Colon (tissue), 2 donors: ENCODE measurements at regions not wholly inside any gene's neighbourhood (a gene's known extent, or its start where the extent isn't known, plus 50 kb on each side); places are given as distances from the start of the nearest gene placed in this dataset.
"Not testable (repeated sequence)": the region's sequence is repeated elsewhere in the genome, so short reads cannot be mapped to it uniquely, and the experiment has no call there.

Experiments
- FAIRE-seq: peaks from 2 replicates; lab custom pipeline; 2012; peaks lifted over from hg19 to GRCh38; lab: Jason Lieb, UNC
- donor health status: control.
- donor health status: control.

DNA sequence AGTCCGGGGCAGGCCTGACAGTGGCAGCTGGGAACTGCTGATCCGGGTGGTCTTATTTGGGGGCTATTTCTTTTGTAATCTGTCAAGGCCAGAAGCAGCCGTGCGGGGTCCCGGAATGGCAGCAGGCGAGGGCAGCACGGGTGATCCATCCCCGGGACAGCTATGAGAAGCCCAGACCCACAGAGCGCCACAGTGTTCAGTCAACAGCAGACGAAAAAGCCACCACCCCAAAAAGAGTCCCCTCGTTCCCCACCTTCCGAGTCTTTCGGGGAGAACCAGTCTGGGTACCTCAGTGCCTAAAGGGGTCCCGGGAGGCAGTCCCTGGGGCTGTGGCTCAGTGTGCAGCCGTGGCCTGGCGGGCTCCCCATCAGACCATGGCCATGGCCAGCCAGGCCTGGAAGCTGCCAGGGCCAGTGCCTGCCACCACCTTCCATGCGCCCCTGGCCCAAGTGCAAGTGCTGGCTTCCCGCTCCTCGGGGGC is 125.1 kb upstream of the KCTD7 start:
- FAIRE-seq, result no peak

DNA sequence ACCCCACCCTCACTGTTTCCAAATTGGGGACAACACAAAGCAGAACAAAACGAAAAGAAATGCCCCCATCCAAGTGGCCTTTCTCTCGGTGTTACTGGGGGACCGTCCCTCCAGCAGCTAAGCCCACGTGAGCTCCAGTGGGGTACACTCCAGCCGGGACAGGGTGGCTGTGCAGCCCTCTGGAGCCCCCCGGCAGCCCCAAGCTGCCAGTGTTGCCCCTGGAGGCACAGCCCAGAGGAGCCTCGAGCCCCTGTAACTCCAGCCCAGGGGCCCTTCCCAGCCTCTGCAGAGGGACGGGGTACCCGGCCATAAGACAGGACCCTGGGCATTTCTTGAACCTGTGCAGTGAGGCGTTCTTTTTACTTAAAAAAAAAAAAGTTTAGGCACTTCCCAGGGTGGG is 124.5 kb upstream of the KCTD7 start:
- FAIRE-seq, result no peak

DNA sequence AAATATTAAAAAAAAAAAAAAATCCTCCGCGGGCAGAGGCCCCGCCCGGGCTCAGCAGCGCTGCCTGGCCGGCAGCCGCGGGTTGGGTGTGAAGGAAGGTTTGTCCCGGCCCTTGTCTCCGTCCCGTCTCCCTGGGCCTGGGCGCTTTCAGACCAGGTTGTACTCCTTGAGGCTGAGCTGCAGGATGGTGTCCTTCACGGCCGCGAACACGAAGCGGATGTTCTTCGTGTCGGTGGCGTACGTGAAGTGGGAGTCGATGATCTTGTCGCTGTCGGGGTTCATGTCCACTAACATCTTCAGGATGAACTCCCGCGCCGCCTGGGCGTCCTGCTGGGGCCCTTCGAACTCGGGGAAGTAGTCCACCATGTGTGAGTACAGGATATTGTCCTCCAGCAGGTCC is 123.7 kb upstream of the KCTD7 start:
- no peak for FAIRE-seq

GRCh38 chr7:66505531-66506451 is 122.9 kb upstream of the KCTD7 start:
- FAIRE-seq, result no peak

DNA sequence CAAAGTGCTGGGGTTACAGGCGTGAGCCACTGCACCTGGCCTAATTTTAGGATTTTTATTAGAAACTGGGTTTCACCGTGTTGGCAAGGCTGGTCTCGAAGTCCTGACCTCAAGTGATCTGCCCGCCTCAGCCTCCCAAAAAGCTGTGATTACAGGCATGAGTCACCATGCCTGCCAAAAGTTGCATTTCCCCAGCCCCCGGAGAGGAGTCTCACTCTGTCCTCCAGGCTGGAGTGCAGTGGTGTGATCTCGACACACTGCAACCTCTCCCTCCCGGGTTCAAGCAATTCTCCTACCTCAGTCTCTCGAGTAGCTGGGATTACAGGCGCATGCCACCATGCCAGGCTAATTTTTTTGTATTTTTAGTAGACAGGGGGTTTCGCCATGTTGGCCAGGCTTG is 122.0 kb upstream of the KCTD7 start:
- FAIRE-seq, result not testable (repeated sequence)

- FAIRE-seq, result no peak
Observed at GRCh38 chr7:66507764-66508296, 120.9 kb upstream of the KCTD7 start.

DNA sequence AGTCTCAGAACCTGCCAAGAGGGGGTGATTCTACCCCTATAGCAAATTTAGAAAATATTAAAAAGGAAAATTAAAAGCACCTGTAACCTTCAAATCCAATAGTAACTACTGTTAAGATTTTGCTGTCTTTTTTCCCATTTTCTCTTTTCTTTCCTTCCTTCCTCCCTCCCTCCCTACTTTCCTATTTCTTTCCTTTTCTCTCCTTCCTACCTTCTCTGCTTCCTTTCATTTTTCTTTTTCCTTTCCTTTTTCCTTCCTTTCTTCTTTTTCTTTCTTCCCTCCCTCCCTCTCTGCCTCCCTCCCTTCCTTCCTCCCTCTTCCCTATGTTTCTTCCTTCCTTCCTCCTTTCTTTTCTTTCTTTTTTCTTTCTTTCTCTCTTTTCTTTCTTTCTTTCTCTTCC is 120.2 kb upstream of the KCTD7 start:
- no peak for FAIRE-seq

GRCh38 chr7:66514050-66514449 is 114.6 kb upstream of the KCTD7 start:
- no peak for FAIRE-seq

DNA sequence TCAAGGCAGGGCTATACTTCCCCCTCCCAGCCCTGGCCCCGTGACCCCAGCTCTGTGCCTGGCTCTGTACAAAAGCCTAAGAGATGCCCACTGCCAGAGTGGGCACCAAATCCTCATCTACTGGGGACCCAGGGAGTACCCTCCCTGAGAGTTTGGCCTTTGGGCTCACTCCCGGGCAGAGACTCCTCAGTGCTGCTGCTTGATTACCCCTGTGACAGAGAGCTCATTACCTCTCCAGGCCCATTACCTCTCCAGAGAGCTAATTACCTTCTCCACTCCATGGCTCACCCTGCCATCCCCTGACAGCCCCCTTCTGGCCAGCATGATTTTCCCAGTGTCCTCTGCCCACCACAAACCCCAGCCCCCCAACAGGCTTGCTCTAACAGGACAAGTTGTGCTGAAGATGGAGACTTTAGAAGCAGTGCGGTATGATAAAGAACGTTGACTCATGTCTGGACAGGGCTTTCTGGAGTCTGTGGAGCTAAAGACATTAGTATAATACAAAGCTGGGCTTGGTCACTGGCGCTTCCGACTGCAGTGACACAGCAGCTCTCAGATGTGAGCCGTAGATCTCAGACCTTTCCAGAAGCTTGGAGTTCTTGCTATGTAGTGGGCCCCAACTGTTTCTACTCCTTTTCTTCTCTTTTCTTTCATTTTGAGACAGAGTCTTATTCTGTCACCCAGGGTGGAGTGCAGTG is 111.3 kb upstream of the KCTD7 start:
- FAIRE-seq, result no peak

DNA sequence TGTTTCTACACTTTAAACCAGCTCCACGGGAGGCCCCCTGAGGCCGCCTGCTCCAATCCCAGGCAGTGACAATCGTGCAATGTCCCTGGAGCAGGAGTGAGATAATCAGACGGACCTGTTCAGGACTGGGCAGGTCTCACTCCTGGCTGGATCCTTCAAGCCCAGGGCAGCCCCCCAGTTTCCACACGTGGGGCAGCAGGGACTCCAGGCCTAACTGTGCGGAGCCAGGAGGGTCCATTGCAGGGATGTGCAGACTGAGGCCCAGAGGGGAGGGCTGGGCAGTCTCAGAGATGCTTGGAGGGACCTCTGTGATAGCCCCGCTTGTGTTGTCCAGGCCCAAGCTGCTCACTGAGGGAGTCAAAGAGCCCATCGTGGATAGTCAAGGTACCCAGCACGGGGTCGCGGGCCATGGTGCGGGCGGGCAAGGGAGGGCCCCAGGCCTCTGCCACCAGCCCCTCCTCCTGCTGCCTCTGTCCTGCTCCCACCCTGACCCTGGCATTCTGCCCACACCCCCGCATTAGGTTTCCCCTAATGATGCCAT is 110.5 kb upstream of the KCTD7 start:
- FAIRE-seq, result no peak

GRCh38 chr7:66521675-66522074 is 107.0 kb upstream of the KCTD7 start:
- FAIRE-seq, result no peak

- FAIRE-seq, result no peak
Observed at GRCh38 chr7:66522518-66522917, 106.2 kb upstream of the KCTD7 start.

DNA sequence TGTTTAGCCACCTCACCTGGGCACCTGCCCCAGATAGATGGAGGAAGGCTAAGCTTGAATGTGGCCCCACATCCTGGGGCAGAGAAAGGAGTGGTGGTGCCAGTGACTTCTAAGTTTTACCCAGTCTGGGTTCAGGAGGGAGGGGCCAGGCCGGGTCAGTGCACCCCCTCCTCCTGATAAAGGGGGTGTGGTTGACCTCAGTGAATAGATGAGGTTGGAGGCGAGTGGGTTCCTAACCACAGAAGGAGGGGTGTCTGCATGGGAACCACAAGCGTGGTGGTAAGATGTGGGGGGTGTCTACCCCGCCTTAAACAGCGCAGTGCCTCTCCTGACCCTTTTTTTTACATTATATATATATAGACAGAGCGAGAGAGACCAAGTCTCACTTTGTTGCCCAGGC is 105.3 kb upstream of the KCTD7 start:
- FAIRE-seq, result no peak

DNA sequence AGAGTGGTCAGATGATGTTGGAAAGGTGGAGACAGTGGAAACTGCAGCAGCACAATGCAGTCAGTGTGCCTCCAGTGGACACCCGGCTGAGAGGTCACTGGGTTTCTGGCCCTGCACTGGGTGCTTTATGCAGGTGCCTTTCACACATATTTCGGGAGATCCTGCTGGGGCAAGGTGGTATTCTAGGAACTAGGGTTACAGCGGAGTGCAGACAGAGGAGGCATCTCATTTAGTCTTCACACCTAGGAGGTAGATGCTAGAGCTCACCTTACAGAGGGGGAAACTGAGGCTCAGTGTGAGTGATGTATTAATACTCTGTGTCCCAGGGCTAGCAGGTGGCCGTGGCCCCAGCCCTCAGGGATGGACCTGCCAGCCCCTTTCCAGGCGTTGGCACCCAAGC is 103.9 kb upstream of the KCTD7 start:
- FAIRE-seq, result no peak

GRCh38 chr7:66526782-66527181 is 101.9 kb upstream of the KCTD7 start:
- not testable (repeated sequence) for FAIRE-seq

GRCh38 chr7:66528652-66529051 is 100.0 kb upstream of the KCTD7 start:
- no peak for FAIRE-seq

DNA sequence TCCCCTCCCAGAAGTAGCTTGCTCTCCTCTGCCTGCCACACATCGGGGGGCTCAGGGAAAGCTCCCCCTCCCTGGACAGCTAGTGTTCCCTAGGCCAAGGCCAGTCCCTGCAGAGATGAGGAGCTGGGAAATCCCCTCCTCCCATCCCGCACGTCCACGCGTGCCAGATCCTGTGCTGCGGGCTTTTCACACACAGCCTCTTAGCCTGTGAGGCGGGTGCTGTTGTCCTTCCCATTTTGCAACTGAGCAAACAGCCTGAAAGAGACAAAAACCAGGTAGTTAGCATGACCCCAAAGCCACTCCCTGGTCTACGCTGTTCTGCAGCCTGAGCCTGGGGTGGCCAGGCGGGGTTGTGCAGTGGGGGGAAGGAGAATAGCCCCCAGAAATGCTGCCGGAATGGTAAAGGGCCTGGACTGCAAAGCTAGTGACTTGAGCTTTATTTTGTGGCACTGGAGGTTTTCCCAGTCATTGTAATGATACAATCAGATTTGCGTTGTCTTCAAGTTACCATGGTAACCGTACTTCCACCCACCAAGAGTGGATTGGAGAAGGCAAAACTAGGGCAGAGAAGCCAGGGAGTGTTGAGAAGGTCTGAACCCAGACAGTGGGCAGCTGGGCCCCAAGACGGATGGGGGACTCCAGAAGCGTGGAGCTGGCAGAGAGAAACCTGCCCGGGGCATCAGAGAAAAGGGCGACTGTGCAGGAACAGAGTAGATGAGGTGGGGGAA is 98.6 kb upstream of the KCTD7 start:
- no peak for FAIRE-seq

GRCh38 chr7:66535414-66536329 is 93.0 kb upstream of the KCTD7 start:
- FAIRE-seq, result no peak

DNA sequence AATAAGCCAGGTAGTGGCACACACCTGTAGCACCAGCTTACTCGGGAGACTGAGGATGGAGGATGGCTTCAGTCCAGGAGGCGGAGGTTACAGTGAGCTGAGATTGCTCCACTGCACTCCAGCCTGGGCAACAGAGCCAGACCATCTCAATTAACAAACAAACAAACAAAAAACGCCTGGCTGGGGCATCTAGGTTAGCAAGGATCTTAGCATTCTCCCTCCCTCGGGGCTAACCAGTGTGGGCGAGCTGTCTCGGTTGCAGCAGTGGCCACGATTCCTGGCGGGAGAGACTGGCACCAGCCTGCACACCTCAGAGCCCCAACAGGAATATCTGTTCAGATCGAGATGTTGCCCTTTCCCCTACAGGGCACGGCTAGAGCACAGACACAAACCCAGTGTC is 91.3 kb upstream of the KCTD7 start:
- FAIRE-seq, result no peak

- FAIRE-seq, result no peak
Observed at GRCh38 chr7:66537876-66538275, 90.8 kb upstream of the KCTD7 start.

DNA sequence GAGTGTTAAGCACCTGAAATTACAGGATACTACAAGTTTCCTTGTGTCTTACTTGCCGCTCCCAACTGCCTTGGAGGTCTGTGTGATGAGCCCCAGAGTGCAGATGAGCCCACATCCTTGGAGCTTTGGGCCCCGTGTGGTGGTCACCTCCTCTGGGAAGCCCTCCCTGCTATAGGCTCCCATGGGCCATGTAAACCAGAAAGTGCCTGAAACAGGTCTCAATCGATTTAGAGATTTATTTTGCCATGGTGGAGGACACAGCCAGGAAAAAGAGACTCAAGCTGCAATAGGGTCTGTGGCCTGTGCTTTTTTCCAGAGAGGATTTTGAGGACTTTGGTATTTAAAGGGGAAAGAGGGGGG is 89.4 kb upstream of the KCTD7 start:
- no peak for FAIRE-seq
